Fibroblast of the conjunctiva (primary cell): ENCODE measurements at regions not wholly inside any gene's neighbourhood (a gene's known extent, or its start where the extent isn't known, plus 50 kb on each side); places are given as distances from the start of the nearest gene placed in this dataset.
"Not testable (repeated sequence)": the region's sequence is repeated elsewhere in the genome, so short reads cannot be mapped to it uniquely, and the experiment has no call there.

Experiments
- DNase-seq: peaks from one replicate; pipeline ENCODE4 v3.0.0-alpha.2; 2010; ENCODE audit warnings: low read depth

DNA sequence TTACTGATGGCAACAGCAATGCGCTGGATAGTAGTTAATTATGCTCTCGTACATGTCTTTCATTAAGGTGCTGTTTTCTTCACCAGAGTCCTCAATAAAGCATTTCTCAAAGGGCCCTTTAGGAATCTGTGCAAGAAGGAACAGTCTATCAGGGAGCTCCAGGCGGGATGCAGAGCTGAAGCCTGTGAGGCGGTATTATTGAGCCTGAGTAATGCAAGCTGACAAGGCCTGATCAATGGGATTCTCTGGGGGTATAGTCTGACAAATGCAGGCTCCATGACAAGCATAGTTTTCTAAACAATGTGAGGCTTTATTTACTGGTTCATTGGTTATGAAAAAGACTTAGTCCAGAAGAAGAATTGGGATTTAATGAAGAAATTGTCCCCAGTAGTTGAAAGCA is 530.9 kb upstream of the CBLB start:
- no peak for DNase-seq

DNA sequence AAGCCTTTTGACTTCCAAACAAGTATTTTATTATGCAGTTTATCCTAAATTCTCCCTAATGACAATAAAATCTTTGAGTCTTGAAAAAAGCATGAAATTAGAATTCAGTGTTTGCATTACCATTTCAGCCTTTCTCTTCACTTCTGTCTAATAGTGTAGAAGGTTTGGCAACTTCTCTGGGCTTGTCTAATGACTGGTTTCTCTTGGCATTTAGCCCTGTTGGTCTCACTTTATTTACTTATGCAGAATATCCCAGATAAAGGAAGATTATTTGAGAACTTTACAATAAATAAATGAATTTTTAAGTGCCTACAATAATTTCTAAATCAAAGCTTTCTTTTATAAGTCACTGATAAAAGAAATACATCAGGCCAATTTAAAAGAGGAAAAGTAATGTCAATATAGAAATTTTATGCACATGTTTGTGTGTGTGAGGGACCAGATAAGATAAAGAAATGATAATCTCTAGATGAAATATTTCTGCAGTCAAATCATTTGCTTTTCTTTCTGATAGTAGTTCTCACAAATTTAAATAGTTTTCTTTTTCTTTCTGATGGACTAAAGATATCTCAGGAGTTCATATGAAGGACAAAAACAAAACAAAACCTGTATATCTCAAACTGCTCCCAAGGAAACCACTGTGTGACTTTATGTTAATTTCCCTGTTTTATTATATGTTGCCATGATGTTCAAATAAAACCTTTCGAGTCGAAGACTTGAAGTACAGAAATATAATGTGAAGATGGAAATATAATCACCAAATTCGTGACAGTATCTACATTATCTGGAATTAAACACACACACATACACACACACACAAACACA is 533.1 kb upstream of the CBLB start:
- DNase-seq, result no peak

DNA sequence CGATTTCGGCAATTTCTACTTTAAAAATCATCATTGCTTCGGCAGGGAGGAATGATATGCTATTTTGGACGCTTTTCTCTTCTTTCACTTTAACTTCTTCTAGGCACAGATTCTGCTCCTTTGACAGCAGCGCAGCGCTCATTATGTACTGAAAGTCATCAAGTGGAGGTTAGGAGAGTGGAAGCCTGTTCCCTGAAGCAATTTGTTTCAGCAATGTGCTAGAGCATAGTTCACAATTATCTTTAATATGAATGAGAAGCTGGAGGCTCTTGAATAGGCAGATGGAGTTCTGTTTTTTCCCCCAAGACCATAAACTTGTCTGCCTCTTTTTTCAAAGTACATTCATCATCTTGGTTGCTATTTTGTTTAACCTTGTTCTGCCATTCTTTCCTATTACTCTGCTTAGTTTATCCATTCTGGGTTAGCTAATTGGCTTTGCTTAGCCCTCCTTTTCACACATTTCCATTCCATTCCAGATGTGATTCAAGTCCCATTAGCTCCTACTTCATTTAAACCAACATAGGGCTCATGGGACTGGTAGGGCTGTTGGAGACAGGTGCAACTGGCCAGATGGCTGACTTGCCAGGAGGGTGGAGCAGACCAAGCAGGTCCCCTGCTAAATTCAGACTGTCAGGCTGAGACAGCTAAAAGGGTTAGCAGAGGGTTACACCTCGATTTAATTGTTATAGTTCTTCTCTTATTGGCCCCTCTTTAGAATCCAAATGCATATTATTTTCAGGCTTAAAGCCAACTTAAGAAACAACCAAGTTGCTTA is 534.7 kb upstream of the CBLB start:
- no peak for DNase-seq

DNA sequence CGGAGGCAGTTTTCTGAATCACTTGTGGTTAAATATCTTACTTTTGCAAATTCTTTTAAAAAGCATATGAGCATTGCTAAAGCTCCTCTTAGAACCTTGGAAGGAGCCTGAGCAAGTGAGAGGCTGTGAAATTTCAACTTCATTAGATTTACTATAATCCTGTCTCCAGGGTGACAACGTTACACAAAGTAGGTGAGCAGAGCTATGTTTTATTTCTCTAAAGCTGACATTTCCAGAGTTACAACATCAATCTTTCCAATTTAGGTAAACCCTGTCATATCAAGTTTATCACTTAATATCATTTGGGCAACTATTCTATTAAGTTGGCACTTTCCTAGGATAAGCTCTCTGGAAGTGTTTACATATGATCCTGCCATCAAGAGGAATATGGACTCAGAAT is 544.9 kb upstream of the CBLB start:
- no peak for DNase-seq

DNA sequence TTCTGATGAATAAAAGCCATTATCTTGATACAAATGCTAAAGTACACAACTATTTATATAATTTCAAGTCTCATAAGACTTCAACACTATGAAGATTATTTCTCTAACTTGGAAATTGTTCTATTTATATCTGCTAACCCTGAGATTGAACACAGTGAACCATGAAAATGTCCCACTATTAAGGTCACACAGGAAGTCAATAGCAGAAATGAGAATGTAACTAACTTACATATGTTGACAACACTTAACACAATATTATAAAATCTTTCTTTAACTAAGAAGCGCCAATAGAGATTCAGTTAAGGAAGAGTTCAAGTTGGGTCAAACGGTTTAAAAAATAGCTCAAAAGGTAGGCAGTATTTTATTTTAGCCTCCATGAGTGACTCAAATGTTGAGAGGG is 551.8 kb upstream of the CBLB start:
- DNase-seq, result no peak

DNA sequence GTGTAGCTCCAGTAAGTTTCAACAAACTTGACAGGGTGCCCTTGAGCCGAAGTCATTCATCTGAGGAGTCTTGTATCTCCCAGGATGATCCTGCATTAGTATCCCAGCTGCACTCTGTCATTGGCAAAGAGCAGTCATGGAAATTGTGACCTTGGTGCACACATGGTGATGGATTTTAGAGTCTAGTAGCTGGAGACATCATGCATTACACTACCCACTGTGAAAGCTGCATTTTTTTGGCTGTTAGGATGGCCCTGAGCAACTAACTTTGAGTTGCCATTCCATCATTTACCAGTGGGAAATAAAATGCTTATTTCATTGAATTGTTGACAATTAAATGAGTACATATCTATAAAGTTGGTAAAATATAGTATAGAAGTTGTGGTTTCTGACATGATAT is 552.6 kb upstream of the CBLB start:
- DNase-seq, result no peak

DNA sequence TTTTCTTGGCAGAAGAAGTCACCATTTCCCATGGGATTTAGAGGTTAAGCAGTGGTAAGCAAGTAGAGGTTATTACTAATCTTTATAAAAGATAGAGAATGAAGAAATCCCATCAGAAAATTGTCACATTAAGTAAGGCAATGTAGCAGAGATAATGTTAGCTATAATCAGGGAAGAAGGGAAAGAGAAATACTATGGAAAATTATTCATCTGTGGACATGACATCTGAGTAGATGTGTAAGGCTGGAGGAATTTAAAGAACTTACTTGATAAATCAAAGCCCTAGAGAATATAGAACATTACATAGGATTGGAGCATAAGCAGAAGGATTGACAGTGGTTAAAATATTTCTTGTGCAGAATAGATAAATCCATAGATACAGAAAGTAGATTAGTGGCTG is 553.1 kb upstream of the CBLB start:
- DNase-seq, result no peak

DNA sequence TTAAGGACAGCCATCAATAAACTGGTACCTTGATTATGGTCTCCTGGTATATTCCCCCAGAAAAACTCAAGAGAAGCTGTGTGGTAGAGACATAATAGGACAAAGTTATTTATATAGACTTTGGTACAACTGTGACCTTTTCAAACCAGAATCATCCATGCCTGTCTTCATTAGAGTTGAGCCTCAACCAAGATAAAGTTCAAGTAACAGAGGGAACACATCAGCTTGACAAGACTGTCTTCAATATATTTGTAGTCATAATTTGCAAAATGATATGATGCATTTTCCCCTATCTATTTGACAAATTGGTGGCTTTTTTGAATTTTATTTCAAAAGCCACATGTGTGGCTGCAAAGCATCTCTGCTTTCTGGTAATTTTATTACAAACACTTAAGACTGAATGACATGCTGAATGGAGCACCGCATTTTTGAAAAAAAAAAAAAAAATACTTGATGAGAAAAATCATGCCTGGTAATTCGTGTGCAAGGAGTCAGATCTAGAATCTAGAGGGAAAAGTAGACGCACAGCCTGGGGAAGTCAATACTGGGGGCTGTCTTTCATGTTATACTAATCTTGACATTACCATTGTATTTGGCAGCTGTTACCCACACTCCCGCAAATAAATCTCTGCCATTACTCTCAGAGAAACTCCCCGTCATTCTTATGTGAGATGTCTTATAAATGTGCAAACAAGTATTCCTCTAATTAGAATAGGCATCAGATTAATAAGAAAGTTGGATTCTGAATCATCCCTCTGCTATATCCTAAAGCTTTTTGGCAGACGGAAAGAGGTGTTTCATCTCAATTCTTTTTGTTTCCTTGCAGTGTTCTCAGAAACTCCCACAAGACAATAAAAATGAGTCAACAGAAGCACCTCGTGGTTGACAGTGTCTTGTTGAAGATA is 554.8 kb upstream of the CBLB start:
- DNase-seq, result no peak

DNA sequence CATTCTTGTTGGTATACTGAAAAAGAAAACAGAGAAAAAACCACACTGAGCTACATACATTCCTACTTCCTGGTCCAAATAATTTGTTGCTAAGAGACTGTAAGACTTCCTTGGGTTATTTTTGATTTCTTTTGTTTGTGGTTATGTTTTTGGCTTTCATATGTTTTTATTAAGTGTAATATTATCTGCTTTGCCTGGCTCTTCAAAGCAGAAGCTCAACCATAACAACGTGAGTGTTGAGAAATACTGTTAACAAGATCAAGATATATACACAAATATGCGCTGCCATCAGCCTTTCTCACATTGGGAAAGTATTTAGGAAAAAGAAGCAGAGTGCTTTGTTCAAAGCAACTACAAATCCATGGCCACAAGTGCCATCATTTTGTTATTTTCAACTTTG is 556.2 kb upstream of the CBLB start:
- peak; percentile 80 for DNase-seq

DNA sequence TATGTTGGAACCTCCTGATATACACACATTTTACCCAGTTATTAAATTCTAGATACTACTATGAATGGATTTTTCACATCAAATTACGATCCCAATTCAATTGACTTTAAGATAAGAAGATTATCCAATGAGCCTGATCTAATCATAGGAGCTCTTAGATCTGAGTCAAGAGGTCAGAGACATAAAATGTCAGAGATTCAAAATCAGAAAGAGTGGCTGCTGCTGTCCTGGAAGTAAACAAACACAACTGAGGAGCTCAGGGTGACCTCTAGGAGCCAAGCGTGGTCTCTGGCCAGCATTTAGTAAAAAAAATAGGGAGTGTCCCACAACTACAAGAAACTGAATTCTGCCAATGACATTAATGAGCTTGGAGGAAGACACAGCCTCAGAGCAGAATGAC is 557.1 kb upstream of the CBLB start:
- DNase-seq, result no peak

DNA sequence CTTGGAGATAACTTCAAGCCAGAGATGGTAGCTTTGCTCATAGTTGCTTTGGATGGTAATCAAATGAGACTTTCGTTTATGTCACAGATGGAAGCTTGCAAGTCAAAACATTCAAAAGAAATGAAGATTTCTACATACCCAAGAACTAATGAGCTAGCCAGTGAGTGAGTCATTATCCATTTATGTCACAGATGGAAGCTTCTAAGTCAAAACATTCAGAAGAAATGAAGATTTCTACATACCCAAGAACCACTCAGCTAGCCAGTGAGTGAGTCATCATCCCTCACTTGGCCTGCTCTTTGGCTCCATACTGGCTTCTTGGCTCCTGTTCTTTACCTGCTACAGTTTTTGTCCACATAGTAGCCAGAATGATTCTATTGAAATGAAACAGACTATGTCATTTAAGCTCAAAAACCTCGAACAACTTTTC is 559.8 kb upstream of the CBLB start:
- DNase-seq, result peak; percentile 96

DNA sequence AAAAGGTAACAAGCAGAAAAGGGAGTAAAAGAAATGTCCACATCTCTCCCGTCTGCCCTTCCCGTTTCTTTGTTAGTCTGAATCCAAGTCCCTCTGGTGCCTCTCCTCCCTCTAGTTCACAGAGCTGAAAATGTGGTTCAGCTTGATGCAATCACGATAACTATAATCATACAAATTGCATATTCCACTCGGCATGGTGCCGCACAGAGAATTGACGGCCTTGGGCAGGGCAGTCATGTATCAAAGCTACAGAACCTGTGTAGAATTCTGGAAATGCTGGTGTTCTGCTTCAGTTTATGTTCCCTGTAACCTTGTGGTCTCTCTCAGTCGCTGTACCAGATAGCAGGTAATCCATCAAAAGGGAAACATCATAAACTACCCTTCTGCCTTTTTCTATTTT is 562.9 kb upstream of the CBLB start:
- DNase-seq, result no peak

DNA sequence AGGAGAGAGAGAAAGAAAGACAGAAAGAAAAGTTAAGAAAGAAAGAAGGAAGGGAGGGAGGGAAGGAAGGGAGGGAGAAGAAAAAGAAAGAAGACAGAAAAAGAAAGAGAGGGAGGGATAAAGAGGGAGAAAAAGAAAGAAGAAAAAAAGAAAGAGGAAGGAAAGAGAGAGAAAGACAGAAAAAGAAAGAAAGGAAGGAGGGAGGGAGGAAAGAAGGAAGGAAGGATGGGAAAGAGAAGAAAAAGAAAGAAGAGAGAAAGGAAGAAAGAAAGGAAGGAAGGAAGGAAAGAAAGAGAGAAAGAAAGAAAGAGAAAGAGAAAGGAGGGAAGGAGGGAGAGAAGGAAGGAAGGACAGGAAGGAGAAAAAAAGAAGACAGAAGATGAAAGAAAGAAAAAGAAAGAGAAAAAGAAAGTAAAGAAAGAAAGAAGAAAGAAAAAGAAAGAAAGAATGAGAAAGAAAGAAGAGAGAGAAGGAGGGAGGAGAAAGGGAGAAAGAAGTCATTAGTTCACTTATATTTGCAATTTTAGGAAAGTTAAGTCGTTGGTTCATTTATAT is 567.2 kb upstream of the CBLB start:
- DNase-seq, result no peak

DNA sequence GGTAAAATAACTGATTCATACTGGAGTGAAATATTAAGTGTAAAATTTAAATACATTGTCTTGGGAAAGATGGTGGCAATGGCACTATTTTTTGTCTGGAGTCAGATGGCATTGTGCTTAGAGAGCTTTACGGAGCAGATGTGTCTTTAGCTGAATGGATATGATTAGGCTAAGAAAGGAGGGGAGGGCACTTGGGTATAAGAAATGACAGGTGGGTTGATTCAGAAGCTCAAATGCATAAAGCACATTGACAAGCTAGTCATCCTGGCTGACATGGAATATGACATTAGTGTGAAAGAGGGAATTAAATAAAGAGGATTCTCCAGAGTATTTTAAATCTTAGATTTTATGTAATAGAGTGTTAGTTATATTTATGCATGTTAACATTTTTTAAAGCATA is 570.1 kb upstream of the CBLB start:
- no peak for DNase-seq

DNA sequence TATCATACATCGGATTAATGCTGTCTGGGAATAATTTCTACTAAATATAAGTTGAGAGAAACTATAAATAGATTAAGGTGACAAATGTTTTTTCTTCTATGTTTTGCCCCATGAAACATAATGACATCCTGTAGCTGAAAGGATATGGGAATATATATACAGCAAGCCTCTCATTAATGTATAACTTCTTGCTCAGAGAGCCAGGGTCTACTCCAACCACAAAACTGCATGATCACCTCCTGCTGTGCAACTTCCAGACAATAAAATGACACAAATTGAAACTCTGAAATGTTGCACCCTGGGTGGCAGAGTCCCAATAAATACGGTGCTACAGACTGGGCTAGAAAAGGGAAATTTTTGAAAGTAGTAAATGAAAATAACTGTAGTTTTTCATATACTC is 571.9 kb upstream of the CBLB start:
- DNase-seq, result no peak

DNA sequence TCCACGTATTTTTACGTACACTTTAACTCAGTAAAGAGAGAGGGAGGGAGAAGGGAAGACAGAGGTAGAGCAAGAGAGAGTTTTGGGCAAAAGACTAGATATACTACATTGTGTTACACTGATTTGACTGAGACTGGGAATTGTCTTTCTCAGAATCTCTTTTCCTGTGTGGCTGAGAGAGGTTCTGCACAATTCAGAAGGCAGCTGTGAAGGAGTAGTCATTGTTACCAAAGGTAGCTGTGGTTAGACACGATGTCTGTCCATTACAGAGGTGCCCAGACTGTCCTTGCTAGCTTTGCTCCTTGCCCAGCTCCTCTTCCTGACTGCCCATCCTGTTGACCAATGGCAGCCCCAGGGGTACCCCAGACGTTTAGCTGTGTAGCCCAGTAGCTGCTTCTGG is 577.5 kb upstream of the CBLB start:
- no peak for DNase-seq

DNA sequence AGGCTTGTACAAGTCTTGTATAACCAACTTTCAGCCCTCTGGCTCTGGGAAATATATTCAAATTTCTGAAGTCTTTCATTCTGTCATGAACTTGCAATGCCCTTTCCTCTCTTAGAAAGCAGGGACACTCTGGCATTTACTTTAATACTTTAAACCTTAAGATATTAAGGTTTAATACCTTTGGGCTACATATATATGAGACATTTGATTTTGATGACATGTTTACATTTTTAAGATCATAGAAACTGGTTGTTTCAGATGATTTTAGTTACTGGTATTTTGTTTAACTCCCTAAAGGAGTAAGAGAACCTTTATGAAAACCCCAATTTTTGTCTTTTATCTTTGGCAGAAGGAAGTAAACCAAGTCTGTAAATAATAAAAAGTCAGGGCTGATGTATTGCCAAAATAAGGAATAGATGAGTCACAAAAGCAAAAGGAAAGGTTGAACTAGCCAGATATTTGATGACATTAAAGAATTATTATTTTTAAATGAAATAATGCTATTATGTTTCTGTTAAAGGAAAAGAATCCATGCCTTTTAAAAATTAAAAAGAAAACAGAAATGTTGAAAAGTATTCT is 579.0 kb upstream of the CBLB start:
- no peak for DNase-seq

DNA sequence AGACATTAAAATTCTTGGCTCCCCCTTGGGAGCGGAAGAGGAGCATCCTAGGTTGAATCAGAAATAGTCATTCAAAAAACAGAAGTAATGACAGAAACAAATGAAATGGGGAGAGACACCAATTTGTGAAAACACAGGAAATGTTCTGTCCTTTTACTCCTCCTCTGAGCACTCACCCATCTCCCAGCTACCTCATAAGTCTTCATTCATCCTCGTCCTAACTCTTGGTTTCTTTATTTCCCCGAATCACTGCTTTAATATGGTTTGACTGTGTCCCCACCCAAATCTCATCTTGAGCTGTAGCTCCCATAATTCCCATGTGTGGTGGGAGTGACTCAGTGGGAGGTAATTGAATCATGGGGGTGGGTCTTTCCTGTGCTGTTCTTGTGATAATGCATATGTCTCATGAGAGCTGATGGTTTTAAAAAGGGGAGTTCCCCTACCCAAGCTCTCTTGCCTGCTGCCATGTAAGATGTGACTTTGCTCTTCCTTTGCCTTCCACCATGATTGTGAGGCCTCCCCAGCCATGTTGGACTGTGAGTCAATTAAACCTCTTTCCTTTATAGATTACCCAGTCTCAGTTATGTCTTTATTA is 579.7 kb upstream of the CBLB start:
- DNase-seq, result not testable (repeated sequence)

DNA sequence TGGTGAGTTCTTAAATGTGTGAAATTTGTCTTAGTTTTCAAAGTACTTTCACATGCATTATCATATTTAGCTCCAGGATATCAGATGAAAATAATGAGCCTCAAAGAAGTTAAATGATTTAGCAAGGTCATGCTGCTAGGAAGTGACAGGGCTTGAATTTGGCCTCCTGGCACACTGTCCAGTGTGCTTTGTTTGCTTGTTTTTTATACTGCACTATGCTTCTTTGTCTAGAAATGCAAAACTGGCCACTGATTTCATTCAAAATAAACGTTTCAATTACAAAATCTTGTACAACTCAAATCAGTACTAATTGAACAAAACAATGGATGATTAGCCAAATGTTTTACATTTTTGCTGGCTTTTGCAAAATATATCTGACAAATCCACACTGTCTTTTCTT is 583.3 kb upstream of the CBLB start:
- no peak for DNase-seq

DNA sequence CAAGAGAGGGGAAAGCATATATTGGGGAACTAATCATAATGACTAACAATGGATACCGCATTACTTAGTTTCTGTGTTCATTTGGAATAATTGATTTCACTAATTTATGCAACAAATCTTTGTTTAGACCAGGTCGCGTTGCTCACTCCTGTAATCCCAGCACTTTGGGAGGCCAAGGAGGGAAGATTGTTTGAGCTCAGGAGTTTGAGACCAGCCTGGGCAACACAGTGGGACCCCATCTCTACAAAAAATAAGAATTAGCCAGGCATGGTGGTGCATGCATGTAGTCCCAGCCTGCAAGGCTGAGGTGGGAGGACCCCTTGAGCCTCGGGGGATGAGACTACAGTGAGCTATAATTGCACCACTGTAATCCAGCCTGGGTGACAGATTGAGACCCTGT is 585.7 kb upstream of the CBLB start:
- DNase-seq, result no peak
